Erythroblast (primary cell): ENCODE measurements at regions not wholly inside any gene's neighbourhood (a gene's known extent, or its start where the extent isn't known, plus 50 kb on each side); places are given as distances from the start of the nearest gene placed in this dataset.

Experiments used
- GATA1 ChIP-seq: IDR thresholded peaks from 2 replicates; pipeline ENCODE4 v1.6.1; 2011; ENCODE audit warnings: low read depth, mild to moderate bottlenecking, control low read depth, low read length, moderate library complexity
- POLR2A ChIP-seq: IDR thresholded peaks from 2 replicates; pipeline ENCODE4 v1.6.1; 2011; ENCODE audit warnings: mild to moderate bottlenecking, low read length

- no peak for TF ChIP-seq POLR2A
- TF ChIP-seq GATA1: no peak
These were observed 138.4 kb upstream of the TENT5A start for GRCh38 chr6:81890846-81891245.
